K562 (cell line): ENCODE measurements at regions not wholly inside any gene's neighbourhood (a gene's known extent, or its start where the extent isn't known, plus 50 kb on each side); places are given as distances from the start of the nearest gene placed in this dataset.

Source experiments
- EP300 ChIP-seq: IDR thresholded peaks from 2 replicates; pipeline ENCODE4 v1.6.1; 2012; ENCODE audit warnings: low read length, improper control_type of control experiment
- GMEB1 ChIP-seq: fragments of 250-450 bp; sonication (Bioruptor Pico); IDR thresholded peaks from 2 replicates; pipeline ENCODE4 v1.4.0; 2020; ENCODE audit warnings: mild to moderate bottlenecking
- HINFP ChIP-seq: fragments of 450-650 bp; conservative IDR thresholded peaks from 2 replicates; pipeline ENCODE4 v1.6.1; 2016; ENCODE audit warnings: missing genetic modification characterization, low read depth, mild to moderate bottlenecking, control low read depth, missing compliant biosample characterization
- POLR2A ChIP-seq: fragments of 450-650 bp; conservative IDR thresholded peaks from 2 replicates; pipeline ENCODE4 v1.6.1; 2016
- POLR2AphosphoS5 ChIP-seq: IDR thresholded peaks from 2 replicates; pipeline ENCODE4 v1.6.1; 2011; ENCODE audit warnings: mild to moderate bottlenecking, low read depth, low read length, moderate library complexity; ENCODE audit not compliant: control insufficient read depth, insufficient read depth
- RAD21 ChIP-seq, 2 experiments: fragments of 250-450 bp in 1 of 2; fragments of 450-650 bp in 1 of 2; sonication (Bioruptor Pico) in 1 of 2; formaldehyde crosslinking in 1 of 2; IDR thresholded peaks in 1 of 2; conservative IDR thresholded peaks in 1 of 2; 2 replicates each; pipeline versions ENCODE4 v1.4.0 to v1.8.0; 2020 to 2022; ENCODE audit warnings: mild to moderate bottlenecking in 2 of 2, moderate library complexity in 1 of 2
- RBFOX2 ChIP-seq: fragments of 200-400 bp; formaldehyde crosslinking; IDR thresholded peaks from 2 replicates; pipeline ENCODE4 v1.6.1; 2017; ENCODE audit warnings: low read depth, mild to moderate bottlenecking, low read length, moderate library complexity
- ZNF134 ChIP-seq: fragments of 250-450 bp; sonication (Bioruptor Pico); conservative IDR thresholded peaks from 2 replicates; pipeline ENCODE4 v1.4.0; 2020
- ZNF644 ChIP-seq: fragments of 200-800 bp; sonication (Bioruptor generic); IDR thresholded peaks from 2 replicates; pipeline ENCODE4 v1.6.1; 2016; ENCODE audit warnings: low read depth, missing genetic modification characterization, missing compliant biosample characterization
- TF ChIP-seq, protein P1 (sequence below), 3 experiments: IDR thresholded peaks in 2 of 3; conservative IDR thresholded peaks in 1 of 3; 2 replicates each; pipeline ENCODE4 v1.5.1; 2011 to 2012; ENCODE audit warnings: low read length in 3 of 3, mild to moderate bottlenecking in 3 of 3, control low read depth in 2 of 3, improper control_type of control experiment in 1 of 3, inconsistent platforms in 1 of 3, low read depth in 1 of 3, mixed read lengths in 1 of 3, moderate library complexity in 1 of 3; ENCODE audit not compliant: insufficient read depth in 2 of 3

DNA sequence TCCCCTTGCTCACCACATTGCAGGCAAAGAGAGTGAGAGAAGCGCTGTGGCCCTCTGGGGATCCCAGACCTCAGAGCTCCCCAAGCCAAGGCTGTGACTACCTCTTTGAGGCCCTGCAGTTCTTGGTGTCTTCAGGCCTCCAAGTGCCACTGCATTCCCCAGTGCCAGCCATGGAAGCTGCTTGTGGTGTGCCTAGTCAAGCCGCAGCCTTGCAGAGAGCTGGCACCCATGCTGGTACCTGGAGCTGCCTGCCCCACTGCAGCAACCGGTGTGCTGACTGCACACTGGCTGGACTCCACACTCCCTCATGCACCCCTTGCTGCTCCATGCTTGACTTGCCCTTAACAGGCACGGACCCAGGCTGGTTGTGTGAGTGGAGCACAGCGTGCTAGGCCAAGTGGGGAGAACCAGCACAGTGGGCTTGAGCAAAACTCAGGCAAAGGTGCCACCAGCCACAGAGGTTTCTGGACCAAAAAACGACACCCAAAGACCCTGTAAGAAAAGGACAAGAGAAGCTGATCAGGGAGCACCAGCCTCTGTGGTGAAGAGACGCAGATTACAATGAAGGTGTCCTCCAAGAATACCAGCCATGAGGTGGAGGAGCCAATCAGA lies 113.5 kb upstream of the TMEM18 start:
- TF ChIP-seq POLR2A (no peak), POLR2AphosphoS5 (no peak), RAD21 (CRISPR knock-in tag; conservative IDR thresholded peaks at IDR 0.05 in 1 of 2, IDR thresholded peaks at IDR 0.05 in 1 of 2) (no peak), HINFP (tag) (no peak), EP300 (no peak), GMEB1 (CRISPR knock-in tag) (no peak), ZNF134 (CRISPR knock-in tag) (no peak), ZNF644 (tag) (no peak), RBFOX2 (no peak)
- TF ChIP-seq, protein P1, sequence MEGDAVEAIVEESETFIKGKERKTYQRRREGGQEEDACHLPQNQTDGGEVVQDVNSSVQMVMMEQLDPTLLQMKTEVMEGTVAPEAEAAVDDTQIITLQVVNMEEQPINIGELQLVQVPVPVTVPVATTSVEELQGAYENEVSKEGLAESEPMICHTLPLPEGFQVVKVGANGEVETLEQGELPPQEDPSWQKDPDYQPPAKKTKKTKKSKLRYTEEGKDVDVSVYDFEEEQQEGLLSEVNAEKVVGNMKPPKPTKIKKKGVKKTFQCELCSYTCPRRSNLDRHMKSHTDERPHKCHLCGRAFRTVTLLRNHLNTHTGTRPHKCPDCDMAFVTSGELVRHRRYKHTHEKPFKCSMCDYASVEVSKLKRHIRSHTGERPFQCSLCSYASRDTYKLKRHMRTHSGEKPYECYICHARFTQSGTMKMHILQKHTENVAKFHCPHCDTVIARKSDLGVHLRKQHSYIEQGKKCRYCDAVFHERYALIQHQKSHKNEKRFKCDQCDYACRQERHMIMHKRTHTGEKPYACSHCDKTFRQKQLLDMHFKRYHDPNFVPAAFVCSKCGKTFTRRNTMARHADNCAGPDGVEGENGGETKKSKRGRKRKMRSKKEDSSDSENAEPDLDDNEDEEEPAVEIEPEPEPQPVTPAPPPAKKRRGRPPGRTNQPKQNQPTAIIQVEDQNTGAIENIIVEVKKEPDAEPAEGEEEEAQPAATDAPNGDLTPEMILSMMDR (IDR thresholded peaks at IDR 0.05 in 2 of 3, conservative IDR thresholded peaks at IDR 0.05 in 1 of 3; ENCODE audit: insufficient read depth in 2 of 3, low read depth in 1 of 3, low read length in 3 of 3), result no peak
